Testis (tissue), 2 donors: ENCODE measurements at regions not wholly inside any gene's neighbourhood (a gene's known extent, or its start where the extent isn't known, plus 50 kb on each side); places are given as distances from the start of the nearest gene placed in this dataset.

Experiments
- CTCF ChIP-seq, 3 experiments: fragments of 450-650 bp in 2 of 3; fragments of 200-600 bp in 1 of 3; sonication (generic) in 1 of 3; IDR thresholded peaks; one replicate each; pipeline ENCODE4 v1.5.1; 2016 to 2019; ENCODE audit warnings: antibody characterized with exemption in 3 of 3, mild to moderate bottlenecking in 2 of 3, moderate library complexity in 1 of 3
- POLR2A ChIP-seq: fragments of 450-650 bp; IDR thresholded peaks from one replicate; pipeline ENCODE4 v1.6.1; 2017; ENCODE audit warnings: antibody characterized with exemption, mild to moderate bottlenecking, moderate library complexity

GRCh38 chr20:61105395-61105794 is 146.7 kb upstream of the CDH4 start:
- no peak for TF ChIP-seq CTCF (IDR thresholded peaks at IDR 0.05)
- TF ChIP-seq POLR2A, result no peak
